ENCODE measurements at regions not wholly inside any gene's neighbourhood (a gene's known extent, or its start where the extent isn't known, plus 50 kb on each side); places are given as distances from the start of the nearest gene placed in this dataset.

- TF ChIP-seq ATF3 (IDR thresholded peaks at IDR 0.05) (no peak), EZH2 (IDR thresholded peaks at IDR 0.05) (no peak), SP1 (IDR thresholded peaks at IDR 0.05; ENCODE audit: low read depth) (no peak)
Observed at GRCh38 chr4:124863040-124863545, 150.6 kb upstream of the ANKRD50 start.

All from HCT116 (cell line).